ENCODE measurements at regions not wholly inside any gene's neighbourhood (a gene's known extent, or its start where the extent isn't known, plus 50 kb on each side); places are given as distances from the start of the nearest gene placed in this dataset.
A peak's percentile ranks its signal among the peaks of the same experiment; 100 is the strongest.

DNA sequence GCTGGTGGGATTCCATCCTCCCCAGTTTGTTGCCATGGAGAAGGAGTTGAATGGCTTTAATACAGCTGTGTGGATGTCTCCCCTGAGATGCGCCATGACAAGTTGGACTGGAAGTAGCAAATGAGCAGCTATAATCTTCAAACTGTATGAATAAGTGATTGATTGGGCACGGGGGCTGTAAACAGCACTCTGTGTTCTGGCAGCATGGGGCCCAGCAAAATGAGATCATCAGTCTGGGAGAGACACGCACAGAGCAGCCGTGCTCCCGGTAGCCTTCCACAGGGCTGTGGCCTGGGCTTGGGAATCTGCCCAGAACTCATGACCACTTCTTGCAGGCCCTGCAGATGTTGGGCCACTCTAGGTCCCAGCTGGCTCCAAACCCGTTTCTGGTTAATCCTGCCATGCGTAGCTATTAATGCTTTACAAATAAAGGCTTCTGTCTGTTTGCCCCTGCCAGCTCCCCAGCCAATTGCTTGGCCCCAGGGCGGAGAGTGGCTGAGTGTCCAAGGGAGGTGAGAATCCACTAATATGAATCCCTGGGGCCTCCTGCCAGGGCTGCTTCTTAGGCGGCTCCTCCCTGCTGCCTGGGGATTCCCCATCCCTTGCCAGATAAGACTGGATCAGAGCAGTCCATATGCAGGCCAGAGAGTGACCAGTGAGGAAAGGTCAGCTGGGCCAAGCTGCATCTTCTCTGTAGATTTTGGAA, 642.9 kb downstream of the AJAP1 start:
- in situ Hi-C loops (cut with HindIII; ENCODE audit: low pct_unique_long_range_greater_than_20kb, low sequenced_read_pairs), result no loop called here
- no peak for DNase-seq (ENCODE audit: low read depth, low spot score)

DNA sequence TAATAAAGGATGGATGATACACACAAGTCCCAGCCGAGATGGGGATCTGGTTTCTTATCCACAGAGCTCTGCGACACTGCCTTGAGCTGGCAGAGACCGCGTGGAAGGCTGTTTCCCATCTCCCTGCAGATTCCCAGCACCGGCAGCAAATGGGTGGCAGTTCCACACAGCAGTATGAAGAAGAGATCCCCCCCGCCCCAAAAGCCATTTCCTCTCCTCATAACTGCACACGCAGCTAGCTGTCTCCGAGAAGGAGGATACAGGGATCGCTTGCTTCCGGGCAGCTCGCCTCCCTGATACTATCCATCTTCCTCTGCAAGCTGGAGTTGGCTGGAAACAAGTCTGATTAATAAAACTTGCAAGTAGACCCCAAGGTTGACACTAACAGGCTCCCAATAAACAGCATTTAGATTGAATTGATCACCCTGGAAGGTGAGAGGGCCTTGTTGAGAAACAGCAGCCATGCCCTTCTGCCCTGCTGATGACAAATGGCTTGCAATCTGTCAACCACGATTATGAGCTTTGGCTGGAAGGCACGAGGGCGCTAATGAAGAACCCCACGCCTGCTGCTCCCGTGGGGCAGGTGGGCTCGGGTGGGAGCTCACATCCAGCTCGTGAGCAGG, 642.3 kb downstream of the AJAP1 start:
- in situ Hi-C loops (cut with HindIII; ENCODE audit: low pct_unique_long_range_greater_than_20kb, low sequenced_read_pairs), result no loop called here
- DNase-seq (ENCODE audit: low read depth, low spot score), result no peak

DNA sequence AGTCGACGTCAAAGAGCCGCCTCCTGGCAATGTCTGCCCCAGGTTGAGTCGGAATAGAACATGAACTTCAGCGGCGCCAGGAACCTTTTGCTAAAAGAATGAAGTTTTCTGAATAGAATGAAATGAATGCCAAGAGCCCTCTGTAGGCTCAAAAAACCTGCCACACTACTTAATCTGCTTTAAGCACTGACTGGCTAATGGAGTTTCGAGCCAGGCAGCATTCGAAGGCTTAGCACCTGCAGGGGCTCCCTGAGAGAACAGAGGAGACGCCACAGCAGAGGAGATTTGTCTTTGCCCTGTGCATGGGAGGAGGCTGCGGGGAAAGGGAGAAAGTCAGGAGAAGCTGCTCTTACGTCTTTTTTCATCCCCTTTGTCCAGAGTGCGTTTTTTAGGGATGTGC, 641.7 kb downstream of the AJAP1 start:
- DNase-seq (ENCODE audit: low read depth, low spot score), result no peak
- in situ Hi-C loops (cut with HindIII; ENCODE audit: low pct_unique_long_range_greater_than_20kb, low sequenced_read_pairs), result no loop called here

DNA sequence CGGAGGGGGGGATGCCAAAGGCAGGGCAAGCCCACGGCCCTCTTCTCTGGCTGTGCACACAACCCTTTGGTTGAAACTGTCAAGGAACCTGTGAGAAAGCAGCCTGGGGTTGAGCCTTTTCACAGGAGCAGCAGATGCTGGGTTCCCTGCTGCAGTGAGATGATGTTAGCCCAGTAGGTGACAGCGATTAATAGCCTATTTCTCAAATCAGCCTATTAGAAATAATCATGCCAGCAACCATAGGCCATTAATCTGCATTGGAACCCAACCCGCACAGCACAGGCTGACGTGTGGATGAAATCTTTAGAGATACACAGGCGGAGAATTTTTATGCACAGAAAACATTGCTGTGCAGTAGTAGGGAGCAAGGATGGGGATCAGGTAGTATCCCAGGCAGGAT, 637.5 kb downstream of the AJAP1 start:
- no peak for DNase-seq (ENCODE audit: low read depth, low spot score)
- in situ Hi-C loops (cut with HindIII; ENCODE audit: low pct_unique_long_range_greater_than_20kb, low sequenced_read_pairs), result no loop called here

- no peak for DNase-seq (ENCODE audit: low read depth, low spot score)
- in situ Hi-C loops (cut with HindIII; ENCODE audit: low pct_unique_long_range_greater_than_20kb, low sequenced_read_pairs), result no loop called here
These were observed 633.1 kb downstream of the AJAP1 start for GRCh38 chr1:5287178-5288150.

- in situ Hi-C loops (cut with HindIII; ENCODE audit: low pct_unique_long_range_greater_than_20kb, low sequenced_read_pairs), result no loop called here
- DNase-seq (ENCODE audit: low read depth, low spot score), result peak; percentile 4
These were observed 631.8 kb downstream of the AJAP1 start for GRCh38 chr1:5286244-5286643.

- DNase-seq (ENCODE audit: low read depth, low spot score), result no peak
- in situ Hi-C loops (cut with HindIII; ENCODE audit: low pct_unique_long_range_greater_than_20kb, low sequenced_read_pairs), result no loop called here
These were observed 620.1 kb downstream of the AJAP1 start for GRCh38 chr1:5274527-5274926.

GRCh38 chr1:5273280-5274003, 619.0 kb downstream of the AJAP1 start:
- DNase-seq (ENCODE audit: low read depth, low spot score), result no peak
- in situ Hi-C loops (cut with HindIII; ENCODE audit: low pct_unique_long_range_greater_than_20kb, low sequenced_read_pairs), result no loop called here

DNA sequence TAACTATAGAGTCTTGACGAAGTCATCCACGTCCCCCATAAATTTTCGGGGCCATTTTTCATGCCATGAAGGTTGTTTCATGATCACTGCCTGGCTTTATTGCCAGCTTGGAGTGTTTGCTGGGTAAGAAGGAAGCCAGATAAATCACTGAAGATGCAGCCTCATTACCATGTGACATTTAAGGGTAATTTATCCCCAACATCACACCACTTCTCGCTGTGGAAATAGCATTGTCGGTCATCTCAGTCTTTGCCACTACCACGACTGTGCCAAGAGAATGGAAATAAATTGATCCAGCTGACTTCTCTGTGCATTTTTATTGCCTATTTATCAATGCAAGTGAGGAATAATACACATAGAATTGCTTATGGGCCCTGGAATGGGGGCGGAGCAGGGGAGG, 617.9 kb downstream of the AJAP1 start:
- in situ Hi-C loops (cut with HindIII; ENCODE audit: low pct_unique_long_range_greater_than_20kb, low sequenced_read_pairs), result no loop called here
- DNase-seq (ENCODE audit: low read depth, low spot score), result no peak

DNA sequence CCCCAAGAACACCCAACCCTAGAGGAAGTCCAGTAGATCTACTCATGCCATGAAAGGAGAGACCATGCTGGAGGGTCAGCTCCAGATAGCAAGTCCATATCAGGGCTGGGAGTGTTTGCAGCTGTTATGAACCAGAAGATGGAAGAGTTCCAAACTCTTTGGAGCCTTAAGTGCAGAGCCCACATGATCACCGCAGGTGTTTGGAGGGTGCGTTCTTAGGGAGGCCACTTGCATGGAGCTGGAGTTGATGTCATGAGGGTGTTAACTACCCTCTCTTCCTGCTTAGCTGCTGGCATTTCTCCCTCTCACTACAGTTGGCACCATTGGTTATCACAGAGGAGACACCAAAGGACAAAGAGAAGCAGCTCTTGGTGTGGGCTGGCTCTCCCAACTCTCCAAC, 616.9 kb downstream of the AJAP1 start:
- in situ Hi-C loops (cut with HindIII; ENCODE audit: low pct_unique_long_range_greater_than_20kb, low sequenced_read_pairs), result no loop called here
- no peak for DNase-seq (ENCODE audit: low read depth, low spot score)

GRCh38 chr1:5269901-5270300, 615.5 kb downstream of the AJAP1 start:
- in situ Hi-C loops (cut with HindIII; ENCODE audit: low pct_unique_long_range_greater_than_20kb, low sequenced_read_pairs), result no loop called here
- DNase-seq (ENCODE audit: low read depth, low spot score), result no peak

GRCh38 chr1:5267603-5268235, 613.3 kb downstream of the AJAP1 start:
- in situ Hi-C loops (cut with HindIII; ENCODE audit: low pct_unique_long_range_greater_than_20kb, low sequenced_read_pairs), result no loop called here
- DNase-seq (ENCODE audit: low read depth, low spot score), result no peak

- in situ Hi-C loops (cut with HindIII; ENCODE audit: low pct_unique_long_range_greater_than_20kb, low sequenced_read_pairs), result no loop called here
- no peak for DNase-seq (ENCODE audit: low read depth, low spot score)
These were observed 611.1 kb downstream of the AJAP1 start for GRCh38 chr1:5265438-5266075.

DNA sequence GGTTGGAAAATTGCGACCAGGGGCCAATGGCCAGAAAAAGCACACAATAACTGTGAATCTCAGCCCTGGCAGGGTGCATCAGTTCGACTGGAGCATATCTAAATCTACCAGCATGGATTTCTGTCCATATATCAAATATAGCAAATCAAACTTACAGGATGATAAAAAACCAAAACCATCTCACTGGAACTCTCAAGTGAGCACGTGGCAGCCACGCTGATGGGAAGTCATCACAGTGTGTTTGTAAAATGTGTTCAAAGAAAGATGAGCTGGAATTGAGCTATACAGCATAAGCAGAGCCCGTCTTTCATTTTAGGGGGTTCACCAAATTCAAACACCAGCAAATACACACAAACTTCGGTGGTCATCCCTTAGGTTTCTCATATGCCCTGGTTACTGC, 610.1 kb downstream of the AJAP1 start:
- no peak for DNase-seq (ENCODE audit: low read depth, low spot score)
- in situ Hi-C loops (cut with HindIII; ENCODE audit: low pct_unique_long_range_greater_than_20kb, low sequenced_read_pairs), result no loop called here

GRCh38 chr1:5256793-5257192, 602.4 kb downstream of the AJAP1 start:
- DNase-seq (ENCODE audit: low read depth, low spot score), result no peak
- in situ Hi-C loops (cut with HindIII; ENCODE audit: low pct_unique_long_range_greater_than_20kb, low sequenced_read_pairs), result no loop called here

- in situ Hi-C loops (cut with HindIII; ENCODE audit: low pct_unique_long_range_greater_than_20kb, low sequenced_read_pairs), result no loop called here
- no peak for DNase-seq (ENCODE audit: low read depth, low spot score)
These were observed 600.6 kb downstream of the AJAP1 start for GRCh38 chr1:5254975-5255374.

DNA sequence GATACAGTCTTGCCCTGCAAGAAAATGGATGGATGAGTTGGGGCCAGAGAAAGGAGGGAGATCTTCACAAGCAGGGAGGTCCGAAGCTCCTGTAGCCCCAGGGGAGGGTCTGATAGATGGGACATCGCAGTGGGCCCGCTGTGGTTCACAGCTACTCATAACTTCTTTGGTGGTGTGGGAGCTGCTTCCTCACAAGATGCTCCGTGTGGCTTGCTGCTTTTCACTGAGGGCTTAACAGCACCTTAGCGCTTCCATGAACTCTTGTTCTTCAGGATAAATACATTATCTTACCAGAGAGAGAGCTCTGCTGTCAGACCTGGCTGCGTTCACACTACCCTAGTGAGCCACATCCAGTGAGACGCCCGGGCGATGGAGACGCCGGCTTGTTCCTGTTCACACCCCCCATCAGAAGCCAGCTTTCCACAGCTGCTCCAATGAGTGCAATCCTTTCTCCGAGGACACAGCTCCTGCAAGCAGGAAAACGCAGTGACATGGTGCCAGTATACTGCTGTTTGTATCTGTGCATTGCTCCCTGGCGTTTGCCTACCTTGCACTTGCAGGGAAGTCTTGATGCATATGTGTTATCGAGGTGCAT, 599.8 kb downstream of the AJAP1 start:
- DNase-seq (ENCODE audit: low read depth, low spot score), result no peak
- in situ Hi-C loops (cut with HindIII; ENCODE audit: low pct_unique_long_range_greater_than_20kb, low sequenced_read_pairs), result no loop called here
